ENCODE measurements at regions not wholly inside any gene's neighbourhood (a gene's known extent, or its start where the extent isn't known, plus 50 kb on each side); places are given as distances from the start of the nearest gene placed in this dataset.

- H3K4me3 Mint-ChIP-seq, result no peak overlapping the region
- no peak for DNase-seq (ENCODE audit: low spot score)
- ATAC-seq, result no peak
- no peaks in the 10 kb centered on the region for H3K27me3 Mint-ChIP-seq (ENCODE audit: insufficient read depth, low read depth, poor library complexity)
- no peak for TF ChIP-seq ETS1 (IDR thresholded peaks at IDR 0.05)
- no peak for TF ChIP-seq CTCF (conservative IDR thresholded peaks at IDR 0.05; ENCODE audit: low read depth in 2 of 2)
- no peak for TF ChIP-seq ZNF462 (CRISPR knock-in tag; IDR thresholded peaks at IDR 0.05)
- no peak for TF ChIP-seq ZNF114 (CRISPR knock-in tag; IDR thresholded peaks at IDR 0.05)
- no peak for TF ChIP-seq STAT1 (IDR thresholded peaks at IDR 0.05; ENCODE audit: unreplicated experiment)
- TF ChIP-seq REST (IDR thresholded peaks at IDR 0.05; ENCODE audit: unreplicated experiment), result no peak
- TF ChIP-seq ZNF331 (CRISPR knock-in tag; IDR thresholded peaks at IDR 0.05; ENCODE audit: low read depth), result no peak
- TF ChIP-seq EZH2 (IDR thresholded peaks at IDR 0.05; ENCODE audit: low read depth, unreplicated experiment), result no peak
- TF ChIP-seq NANOG (IDR thresholded peaks at IDR 0.05; ENCODE audit: borderline replicate concordance), result no peak
- TF ChIP-seq POLR2AphosphoS5 (IDR thresholded peaks at IDR 0.05; ENCODE audit: low read depth), result no peak
- no peak for TF ChIP-seq CREB1 (CRISPR knock-in tag; IDR thresholded peaks at IDR 0.05; ENCODE audit: low read depth)
- TF ChIP-seq JUNB (IDR thresholded peaks at IDR 0.05; ENCODE audit: unreplicated experiment), result no peak
- no peak for TF ChIP-seq EZH2phosphoT487 (IDR thresholded peaks at IDR 0.05; ENCODE audit: unreplicated experiment)
- Histone ChIP-seq H3F3A (replicated peaks; ENCODE audit: low read depth) (no peaks in the 10 kb centered on the region), H3K27me3 (ENCODE audit: insufficient read depth) (no peaks in the 10 kb centered on the region), H3K9me2 (ENCODE audit: insufficient read depth) (no peaks in the 10 kb centered on the region), H3K4me3 (no peak overlapping the region), H3K4me2 (no peak overlapping the region), H3K4me1 (ENCODE audit: insufficient read depth) (no peaks in the 10 kb centered on the region), H3K79me2 (replicated peaks; ENCODE audit: insufficient read depth) (no peaks in the 10 kb centered on the region), H3K36me3 (ENCODE audit: insufficient read depth) (no peaks in the 10 kb centered on the region), H4K20me1 (replicated peaks; ENCODE audit: insufficient read depth) (no peaks in the 10 kb centered on the region), H2AFZ (no peak overlapping the region), H3K27ac (ENCODE audit: low read depth) (no peak overlapping the region)
- H3K36me3 Mint-ChIP-seq (ENCODE audit: low read depth), result no peaks in the 10 kb centered on the region
- no peaks in the 10 kb centered on the region; the same call in 2 of the 3 replicates for H3K9me3 Mint-ChIP-seq
- H3K4me1 Mint-ChIP-seq, result no peaks in the 10 kb centered on the region
- no peak overlapping the region for H3K27ac Mint-ChIP-seq
Observed at GRCh38 chrX:99522450-99522849, 887.6 kb downstream of the PCDH19 start.

Data from GM23338 (cell line).